Loucy (cell line): ENCODE measurements at regions not wholly inside any gene's neighbourhood (a gene's known extent, or its start where the extent isn't known, plus 50 kb on each side); places are given as distances from the start of the nearest gene placed in this dataset.

ENCODE experiments used
- CTCF ChIP-seq: fragments of 200-600 bp; sonication (generic); conservative IDR thresholded peaks from 2 replicates; pipeline ENCODE4 v1.5.1; 2014; ENCODE audit warnings: mild to moderate bottlenecking, antibody characterized with exemption, low read length
- EZH2phosphoT487 ChIP-seq: fragments of 200-600 bp; IDR thresholded peaks from 2 replicates; pipeline ENCODE4 v1.6.1; 2018; ENCODE audit warnings: antibody characterized with exemption, mild to moderate bottlenecking, moderate library complexity, borderline replicate concordance

GRCh38 chr14:86788224-86788623, 1204.8 kb downstream of the GALC start:
- TF ChIP-seq CTCF (no peak), EZH2phosphoT487 (no peak)
